ENCODE measurements at regions not wholly inside any gene's neighbourhood (a gene's known extent, or its start where the extent isn't known, plus 50 kb on each side); places are given as distances from the start of the nearest gene placed in this dataset.
"Not testable (repeated sequence)": the region's sequence is repeated elsewhere in the genome, so short reads cannot be mapped to it uniquely, and the experiment has no call there.

- TF ChIP-seq, protein P1, sequence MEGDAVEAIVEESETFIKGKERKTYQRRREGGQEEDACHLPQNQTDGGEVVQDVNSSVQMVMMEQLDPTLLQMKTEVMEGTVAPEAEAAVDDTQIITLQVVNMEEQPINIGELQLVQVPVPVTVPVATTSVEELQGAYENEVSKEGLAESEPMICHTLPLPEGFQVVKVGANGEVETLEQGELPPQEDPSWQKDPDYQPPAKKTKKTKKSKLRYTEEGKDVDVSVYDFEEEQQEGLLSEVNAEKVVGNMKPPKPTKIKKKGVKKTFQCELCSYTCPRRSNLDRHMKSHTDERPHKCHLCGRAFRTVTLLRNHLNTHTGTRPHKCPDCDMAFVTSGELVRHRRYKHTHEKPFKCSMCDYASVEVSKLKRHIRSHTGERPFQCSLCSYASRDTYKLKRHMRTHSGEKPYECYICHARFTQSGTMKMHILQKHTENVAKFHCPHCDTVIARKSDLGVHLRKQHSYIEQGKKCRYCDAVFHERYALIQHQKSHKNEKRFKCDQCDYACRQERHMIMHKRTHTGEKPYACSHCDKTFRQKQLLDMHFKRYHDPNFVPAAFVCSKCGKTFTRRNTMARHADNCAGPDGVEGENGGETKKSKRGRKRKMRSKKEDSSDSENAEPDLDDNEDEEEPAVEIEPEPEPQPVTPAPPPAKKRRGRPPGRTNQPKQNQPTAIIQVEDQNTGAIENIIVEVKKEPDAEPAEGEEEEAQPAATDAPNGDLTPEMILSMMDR (conservative IDR thresholded peaks at IDR 0.05; ENCODE audit: low read length), result not testable (repeated sequence)
- not testable (repeated sequence) for TF ChIP-seq EZH2phosphoT487 (IDR thresholded peaks at IDR 0.05; ENCODE audit: borderline replicate concordance)
Measured at GRCh38 chr6:101188285-101188798, 205.2 kb upstream of the GRIK2 start.

All from Loucy (cell line).